Activated naive CD8-positive, alpha-beta T cell treated with anti-CD3 and anti-CD28 coated beads, Interleukin-2, amount 50 U/mL, for 24 hours (primary cell): ENCODE measurements at regions not wholly inside any gene's neighbourhood (a gene's known extent, or its start where the extent isn't known, plus 50 kb on each side); places are given as distances from the start of the nearest gene placed in this dataset.

Experiments
- ATAC-seq: fragments of 150-1000 bp; cut with Tn5 transposase; one replicate; pipeline ENCODE4 v1.10.0; 2021
- DNase-seq: peaks from one replicate; pipeline ENCODE4 v3.0.0; 2021
- H3K27ac Mint-ChIP-seq: one replicate; pipeline ENCODE4 v1.8.0; 2021; ENCODE audit warnings: mild to moderate bottlenecking, mixed read lengths
- H3K27me3 Mint-ChIP-seq: one replicate; pipeline ENCODE4 v1.8.0; 2021; ENCODE audit warnings: mixed read lengths
- H3K36me3 Mint-ChIP-seq: one replicate; pipeline ENCODE4 v1.8.0; 2021; ENCODE audit warnings: low read depth, mixed read lengths
- H3K4me1 Mint-ChIP-seq: one replicate; pipeline ENCODE4 v1.8.0; 2021; ENCODE audit warnings: mixed read lengths
- H3K4me3 Mint-ChIP-seq: one replicate; pipeline ENCODE4 v1.8.0; 2021; ENCODE audit warnings: mild to moderate bottlenecking, moderate library complexity, mixed read lengths
- H3K9me3 Mint-ChIP-seq: one replicate; pipeline ENCODE4 v1.8.0; 2021; ENCODE audit warnings: mixed read lengths

- no peaks in the 10 kb centered on the region for H3K4me1 Mint-ChIP-seq
- no peak for ATAC-seq
- H3K4me3 Mint-ChIP-seq, result no peak overlapping the region
- no peak overlapping the region for H3K27ac Mint-ChIP-seq
- no peaks in the 10 kb centered on the region for H3K27me3 Mint-ChIP-seq
- DNase-seq, result no peak
- no peaks in the 10 kb centered on the region for H3K36me3 Mint-ChIP-seq
- H3K9me3 Mint-ChIP-seq, result no peaks in the 10 kb centered on the region
Measured at GRCh38 chr2:225104971-225105370, 62.7 kb upstream of the DOCK10 start.

DNA sequence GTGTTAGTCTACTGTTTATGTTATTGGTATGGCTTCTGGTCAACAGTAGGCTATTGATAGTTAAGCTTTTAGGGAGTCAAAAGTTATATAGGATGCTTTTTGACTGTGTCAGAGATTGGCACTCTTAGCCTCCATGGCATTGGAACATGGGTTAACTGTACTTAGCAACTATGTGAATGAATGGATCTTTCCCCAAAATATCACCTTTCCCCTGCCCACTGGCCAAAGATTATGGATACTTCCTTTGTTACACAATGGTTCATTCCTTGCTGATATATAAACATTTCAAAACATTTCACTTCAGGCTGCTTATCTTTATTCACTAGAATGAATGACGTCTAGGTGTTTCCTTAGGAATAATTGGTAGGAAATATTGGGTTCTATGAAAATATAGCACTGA lies 62.1 kb upstream of the DOCK10 start:
- DNase-seq (no peak), ATAC-seq (no peak)
- Mint-ChIP-seq H3K27ac (no peak overlapping the region), H3K27me3 (no peaks in the 10 kb centered on the region), H3K36me3 (no peaks in the 10 kb centered on the region), H3K4me1 (no peaks in the 10 kb centered on the region), H3K4me3 (no peak overlapping the region), H3K9me3 (no peaks in the 10 kb centered on the region)

DNA sequence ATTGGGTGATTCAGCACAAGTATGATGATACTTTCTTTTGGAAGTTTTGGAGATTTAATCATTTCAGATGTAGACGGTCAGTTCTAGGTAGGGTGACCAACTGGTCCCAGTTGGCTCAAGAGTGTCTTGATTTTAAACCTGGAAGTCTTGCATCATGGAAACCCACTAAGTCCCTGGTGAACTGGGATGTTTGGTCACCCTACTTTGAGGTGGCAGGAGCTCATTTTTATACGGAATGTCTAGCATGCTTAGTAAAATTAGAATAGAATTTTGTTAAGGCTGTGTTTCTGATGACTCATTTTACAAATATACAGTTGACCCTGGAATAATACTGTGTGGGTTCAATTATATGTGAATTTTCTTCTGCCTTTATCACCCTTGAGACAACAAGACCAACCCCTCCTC lies 61.5 kb upstream of the DOCK10 start:
- no peaks in the 10 kb centered on the region for H3K27me3 Mint-ChIP-seq
- DNase-seq (no peak), ATAC-seq (no peak)
- H3K4me3 Mint-ChIP-seq, result no peak overlapping the region
- H3K36me3 Mint-ChIP-seq, result no peaks in the 10 kb centered on the region
- no peaks in the 10 kb centered on the region for H3K4me1 Mint-ChIP-seq
- H3K9me3 Mint-ChIP-seq, result no peaks in the 10 kb centered on the region
- H3K27ac Mint-ChIP-seq, result no peak overlapping the region

GRCh38 chr2:225100856-225101294 lies 58.6 kb upstream of the DOCK10 start:
- H3K4me1 Mint-ChIP-seq, result no peaks in the 10 kb centered on the region
- no peak for DNase-seq
- no peak for ATAC-seq

DNA sequence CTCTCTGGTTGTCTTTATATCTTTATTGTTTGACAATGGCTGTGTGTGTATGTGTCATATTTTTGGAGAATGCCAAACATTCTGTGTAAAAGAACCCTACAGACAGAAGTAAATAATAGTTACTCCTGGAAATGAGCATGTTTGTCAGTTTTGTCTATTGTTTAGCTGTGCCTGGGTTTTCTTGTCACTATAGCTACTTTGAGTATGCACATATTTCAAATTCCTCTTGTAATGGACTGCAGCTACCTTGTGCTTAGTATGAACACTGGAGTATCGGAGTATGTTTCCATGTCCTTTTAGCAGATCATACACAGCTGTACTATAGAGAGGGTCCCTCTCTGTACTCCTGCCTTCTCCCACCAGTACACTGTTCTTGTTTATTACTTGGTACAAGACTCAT lies 58.0 kb upstream of the DOCK10 start:
- DNase-seq (no peak), ATAC-seq (no peak)
- Mint-ChIP-seq H3K4me1 (no peaks in the 10 kb centered on the region), H3K27me3 (no peaks in the 10 kb centered on the region), H3K36me3 (no peaks in the 10 kb centered on the region), H3K4me3 (no peak overlapping the region), H3K27ac (no peak overlapping the region), H3K9me3 (peaks cover 9% of the 10 kb centered on the region)

More at GRCh38 chr2:225100856-225101294, 58.6 kb upstream of the DOCK10 start:
- no peak overlapping the region for H3K4me3 Mint-ChIP-seq
- H3K27ac Mint-ChIP-seq, result no peak overlapping the region
- H3K36me3 Mint-ChIP-seq, result no peaks in the 10 kb centered on the region
- peaks cover 9% of the 10 kb centered on the region for H3K9me3 Mint-ChIP-seq
- no peaks in the 10 kb centered on the region for H3K27me3 Mint-ChIP-seq

DNA sequence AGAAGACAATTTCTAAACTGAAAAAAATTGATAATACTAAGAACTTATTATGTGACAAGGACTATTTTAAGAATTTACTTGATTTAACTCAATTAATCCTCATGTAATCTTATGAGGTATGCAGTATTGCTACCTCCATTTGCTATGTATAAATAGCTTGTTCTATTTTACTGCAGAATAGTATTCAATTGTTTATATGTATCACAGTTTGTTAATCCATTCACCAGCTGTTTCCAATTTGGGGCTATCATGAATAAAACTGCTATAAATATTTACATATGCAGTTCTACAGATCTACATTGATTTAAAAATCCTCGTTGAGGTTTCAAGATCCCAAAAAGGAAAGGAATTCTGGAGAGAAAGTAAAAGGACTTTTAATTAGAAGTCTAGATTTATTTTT lies 54.8 kb upstream of the DOCK10 start:
- ATAC-seq (no peak), DNase-seq (no peak)
- no peaks in the 10 kb centered on the region for H3K4me1 Mint-ChIP-seq
- no peak overlapping the region for H3K4me3 Mint-ChIP-seq
- no peak overlapping the region for H3K27ac Mint-ChIP-seq
- peaks cover 9% of the 10 kb centered on the region for H3K9me3 Mint-ChIP-seq
- H3K27me3 Mint-ChIP-seq, result no peaks in the 10 kb centered on the region
- no peaks in the 10 kb centered on the region for H3K36me3 Mint-ChIP-seq
